Body of pancreas (tissue), 4 donors: ENCODE measurements at regions not wholly inside any gene's neighbourhood (a gene's known extent, or its start where the extent isn't known, plus 50 kb on each side); places are given as distances from the start of the nearest gene placed in this dataset.

Experiments used
- POLR2A ChIP-seq, 3 donors: fragments of 450-650 bp; IDR thresholded peaks; one replicate each; pipeline ENCODE4 v1.6.1; 2016; ENCODE audit warnings: antibody characterized with exemption in 3 of 3, mild to moderate bottlenecking in 2 of 3
- TF ChIP-seq, protein P1 (sequence below), 7 experiments: fragments of 450-650 bp in 4 of 7; fragments of 200-600 bp in 3 of 7; sonication (generic) in 3 of 7; IDR thresholded peaks; one replicate each; pipeline ENCODE4 v1.5.1; 2016 to 2019; ENCODE audit warnings: antibody characterized with exemption in 7 of 7

GRCh38 chr16:82366462-82366861 lies 196.4 kb upstream of the MPHOSPH6 start:
- TF ChIP-seq, protein P1, sequence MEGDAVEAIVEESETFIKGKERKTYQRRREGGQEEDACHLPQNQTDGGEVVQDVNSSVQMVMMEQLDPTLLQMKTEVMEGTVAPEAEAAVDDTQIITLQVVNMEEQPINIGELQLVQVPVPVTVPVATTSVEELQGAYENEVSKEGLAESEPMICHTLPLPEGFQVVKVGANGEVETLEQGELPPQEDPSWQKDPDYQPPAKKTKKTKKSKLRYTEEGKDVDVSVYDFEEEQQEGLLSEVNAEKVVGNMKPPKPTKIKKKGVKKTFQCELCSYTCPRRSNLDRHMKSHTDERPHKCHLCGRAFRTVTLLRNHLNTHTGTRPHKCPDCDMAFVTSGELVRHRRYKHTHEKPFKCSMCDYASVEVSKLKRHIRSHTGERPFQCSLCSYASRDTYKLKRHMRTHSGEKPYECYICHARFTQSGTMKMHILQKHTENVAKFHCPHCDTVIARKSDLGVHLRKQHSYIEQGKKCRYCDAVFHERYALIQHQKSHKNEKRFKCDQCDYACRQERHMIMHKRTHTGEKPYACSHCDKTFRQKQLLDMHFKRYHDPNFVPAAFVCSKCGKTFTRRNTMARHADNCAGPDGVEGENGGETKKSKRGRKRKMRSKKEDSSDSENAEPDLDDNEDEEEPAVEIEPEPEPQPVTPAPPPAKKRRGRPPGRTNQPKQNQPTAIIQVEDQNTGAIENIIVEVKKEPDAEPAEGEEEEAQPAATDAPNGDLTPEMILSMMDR (IDR thresholded peaks at IDR 0.05), result no peak
- TF ChIP-seq POLR2A (IDR thresholded peaks at IDR 0.05), result no peak
